Esophagus muscularis mucosa (tissue), 4 donors: ENCODE measurements at regions not wholly inside any gene's neighbourhood (a gene's known extent, or its start where the extent isn't known, plus 50 kb on each side); places are given as distances from the start of the nearest gene placed in this dataset.

ENCODE experiments used
- EP300 ChIP-seq: sonication (generic); formaldehyde crosslinking; IDR thresholded peaks from one replicate; pipeline ENCODE4 v1.6.1; 2017; ENCODE audit warnings: antibody characterized with exemption
- POLR2A ChIP-seq: fragments of 450-650 bp; IDR thresholded peaks from one replicate; pipeline ENCODE4 v1.6.1; 2017; ENCODE audit warnings: antibody characterized with exemption, moderate library complexity, mild to moderate bottlenecking, low read depth
- POLR2AphosphoS5 ChIP-seq, 2 donors: sonication (generic); formaldehyde crosslinking; IDR thresholded peaks; one replicate each; pipeline ENCODE4 v1.6.1; 2017; ENCODE audit warnings: antibody characterized with exemption in 2 of 2
- TF ChIP-seq, protein P1 (sequence below), 3 experiments: fragments of 200-600 bp in 2 of 3; fragments of 450-650 bp in 1 of 3; sonication (generic) in 2 of 3; IDR thresholded peaks; one replicate each; pipeline ENCODE4 v1.5.1; 2017 to 2019; ENCODE audit warnings: antibody characterized with exemption in 3 of 3, mild to moderate bottlenecking in 2 of 3, moderate library complexity in 1 of 3

DNA sequence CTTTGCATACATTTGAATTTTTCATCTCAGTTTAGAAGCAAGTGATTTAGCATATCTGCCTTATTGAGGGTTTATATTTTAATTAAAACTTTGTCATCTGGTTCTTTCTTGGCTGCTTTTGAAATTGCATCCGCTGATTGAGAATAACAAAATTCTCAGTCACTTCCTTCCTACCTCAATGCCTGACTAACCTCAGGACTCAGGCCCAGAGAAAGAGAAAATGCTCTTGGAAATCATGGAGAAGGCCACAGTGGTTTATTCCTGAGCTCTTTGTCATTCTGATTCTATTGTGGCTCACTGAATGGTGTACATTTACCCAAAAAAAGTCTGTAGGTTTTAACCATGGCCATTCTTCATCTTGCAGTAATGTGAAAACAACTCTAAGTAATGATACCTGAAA, 533.9 kb downstream of the TBL1XR1 start:
- TF ChIP-seq, protein P1, sequence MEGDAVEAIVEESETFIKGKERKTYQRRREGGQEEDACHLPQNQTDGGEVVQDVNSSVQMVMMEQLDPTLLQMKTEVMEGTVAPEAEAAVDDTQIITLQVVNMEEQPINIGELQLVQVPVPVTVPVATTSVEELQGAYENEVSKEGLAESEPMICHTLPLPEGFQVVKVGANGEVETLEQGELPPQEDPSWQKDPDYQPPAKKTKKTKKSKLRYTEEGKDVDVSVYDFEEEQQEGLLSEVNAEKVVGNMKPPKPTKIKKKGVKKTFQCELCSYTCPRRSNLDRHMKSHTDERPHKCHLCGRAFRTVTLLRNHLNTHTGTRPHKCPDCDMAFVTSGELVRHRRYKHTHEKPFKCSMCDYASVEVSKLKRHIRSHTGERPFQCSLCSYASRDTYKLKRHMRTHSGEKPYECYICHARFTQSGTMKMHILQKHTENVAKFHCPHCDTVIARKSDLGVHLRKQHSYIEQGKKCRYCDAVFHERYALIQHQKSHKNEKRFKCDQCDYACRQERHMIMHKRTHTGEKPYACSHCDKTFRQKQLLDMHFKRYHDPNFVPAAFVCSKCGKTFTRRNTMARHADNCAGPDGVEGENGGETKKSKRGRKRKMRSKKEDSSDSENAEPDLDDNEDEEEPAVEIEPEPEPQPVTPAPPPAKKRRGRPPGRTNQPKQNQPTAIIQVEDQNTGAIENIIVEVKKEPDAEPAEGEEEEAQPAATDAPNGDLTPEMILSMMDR (IDR thresholded peaks at IDR 0.05), result no peak
- TF ChIP-seq POLR2AphosphoS5 (IDR thresholded peaks at IDR 0.05), result no peak
- TF ChIP-seq POLR2A, result no peak
- TF ChIP-seq EP300, result no peak
